ENCODE measurements at regions not wholly inside any gene's neighbourhood (a gene's known extent, or its start where the extent isn't known, plus 50 kb on each side); places are given as distances from the start of the nearest gene placed in this dataset.

GRCh38 chr4:157775971-157776370 is 396.9 kb downstream of the GASK1B start:
- Mint-ChIP-seq H3K27me3 (no peaks in the 10 kb centered on the region), H3K4me1 (no peaks in the 10 kb centered on the region), H3K9me3 (no peaks in the 10 kb centered on the region), H3K27ac (no peak overlapping the region), H3K36me3 (ENCODE audit: low read depth) (no peaks in the 10 kb centered on the region), H3K4me3 (no peak overlapping the region)
- no peak for DNase-seq
- intact Hi-C loops (cut with micrococcal nuclease): no loop called here

- DNase-seq: no peak
- Mint-ChIP-seq H3K4me3 (no peak overlapping the region), H3K27ac (no peak overlapping the region), H3K36me3 (ENCODE audit: low read depth) (no peaks in the 10 kb centered on the region), H3K9me3 (no peaks in the 10 kb centered on the region), H3K4me1 (no peaks in the 10 kb centered on the region), H3K27me3 (no peaks in the 10 kb centered on the region)
- intact Hi-C loops (cut with micrococcal nuclease): no loop called here
Observed at GRCh38 chr4:157772907-157773306, 399.9 kb downstream of the GASK1B start.

GRCh38 chr4:157768419-157768818 is 404.4 kb downstream of the GASK1B start:
- no peak overlapping the region for H3K4me3 Mint-ChIP-seq
- H3K27me3 Mint-ChIP-seq: no peaks in the 10 kb centered on the region
- no peak overlapping the region for H3K27ac Mint-ChIP-seq
- no peaks in the 10 kb centered on the region for H3K4me1 Mint-ChIP-seq
- no peak for DNase-seq
- no peaks in the 10 kb centered on the region for H3K9me3 Mint-ChIP-seq
- H3K36me3 Mint-ChIP-seq (ENCODE audit: low read depth): no peaks in the 10 kb centered on the region
- intact Hi-C loops (cut with micrococcal nuclease): no loop called here

GRCh38 chr4:157763490-157763889 is 409.3 kb downstream of the GASK1B start:
- no peak overlapping the region for H3K4me3 Mint-ChIP-seq
- H3K4me1 Mint-ChIP-seq: no peaks in the 10 kb centered on the region
- H3K27ac Mint-ChIP-seq: no peak overlapping the region
- intact Hi-C loops (cut with micrococcal nuclease): no loop called here
- no peaks in the 10 kb centered on the region for H3K9me3 Mint-ChIP-seq
- no peak for DNase-seq
- H3K27me3 Mint-ChIP-seq: no peaks in the 10 kb centered on the region
- H3K36me3 Mint-ChIP-seq (ENCODE audit: low read depth): no peaks in the 10 kb centered on the region

GRCh38 chr4:157754410-157754809 is 418.4 kb downstream of the GASK1B start:
- H3K4me3 Mint-ChIP-seq: no peak overlapping the region
- no peak overlapping the region for H3K27ac Mint-ChIP-seq
- H3K4me1 Mint-ChIP-seq: no peaks in the 10 kb centered on the region
- no peaks in the 10 kb centered on the region for H3K36me3 Mint-ChIP-seq (ENCODE audit: low read depth)
- no peak for DNase-seq
- no peaks in the 10 kb centered on the region for H3K27me3 Mint-ChIP-seq
- intact Hi-C loops (cut with micrococcal nuclease): no loop called here
- H3K9me3 Mint-ChIP-seq: no peaks in the 10 kb centered on the region

GRCh38 chr4:157751631-157752030 is 421.2 kb downstream of the GASK1B start:
- Mint-ChIP-seq H3K27me3 (no peaks in the 10 kb centered on the region), H3K4me1 (no peaks in the 10 kb centered on the region), H3K9me3 (no peaks in the 10 kb centered on the region), H3K4me3 (no peak overlapping the region), H3K27ac (no peak overlapping the region), H3K36me3 (ENCODE audit: low read depth) (no peaks in the 10 kb centered on the region)
- DNase-seq: no peak
- intact Hi-C loops (cut with micrococcal nuclease): no loop called here

GRCh38 chr4:157741642-157742041 is 431.2 kb downstream of the GASK1B start:
- intact Hi-C loops (cut with micrococcal nuclease): no loop called here
- H3K27me3 Mint-ChIP-seq: no peaks in the 10 kb centered on the region
- no peaks in the 10 kb centered on the region for H3K4me1 Mint-ChIP-seq
- H3K36me3 Mint-ChIP-seq (ENCODE audit: low read depth): no peaks in the 10 kb centered on the region
- no peak overlapping the region for H3K4me3 Mint-ChIP-seq
- H3K27ac Mint-ChIP-seq: no peak overlapping the region
- no peak for DNase-seq
- no peaks in the 10 kb centered on the region for H3K9me3 Mint-ChIP-seq

GRCh38 chr4:157739242-157739641 is 433.6 kb downstream of the GASK1B start:
- H3K36me3 Mint-ChIP-seq (ENCODE audit: low read depth): no peaks in the 10 kb centered on the region
- H3K27me3 Mint-ChIP-seq: no peaks in the 10 kb centered on the region
- no peak overlapping the region for H3K27ac Mint-ChIP-seq
- no peak overlapping the region for H3K4me3 Mint-ChIP-seq
- H3K9me3 Mint-ChIP-seq: no peaks in the 10 kb centered on the region
- no peak for DNase-seq
- intact Hi-C loops (cut with micrococcal nuclease): no loop called here
- H3K4me1 Mint-ChIP-seq: no peaks in the 10 kb centered on the region

- H3K36me3 Mint-ChIP-seq (ENCODE audit: low read depth): no peaks in the 10 kb centered on the region
- no peaks in the 10 kb centered on the region for H3K27me3 Mint-ChIP-seq
- H3K4me3 Mint-ChIP-seq: no peak overlapping the region
- no peaks in the 10 kb centered on the region for H3K4me1 Mint-ChIP-seq
- no peak for DNase-seq
- intact Hi-C loops (cut with micrococcal nuclease): no loop called here
- no peak overlapping the region for H3K27ac Mint-ChIP-seq
- H3K9me3 Mint-ChIP-seq: no peaks in the 10 kb centered on the region
Observed at GRCh38 chr4:157728215-157728614, 444.6 kb downstream of the GASK1B start.

GRCh38 chr4:157727163-157727562 is 445.7 kb downstream of the GASK1B start:
- no peaks in the 10 kb centered on the region for H3K27me3 Mint-ChIP-seq
- H3K4me1 Mint-ChIP-seq: no peaks in the 10 kb centered on the region
- H3K9me3 Mint-ChIP-seq: no peaks in the 10 kb centered on the region
- intact Hi-C loops (cut with micrococcal nuclease): no loop called here
- H3K4me3 Mint-ChIP-seq: no peak overlapping the region
- DNase-seq: no peak
- no peaks in the 10 kb centered on the region for H3K36me3 Mint-ChIP-seq (ENCODE audit: low read depth)
- no peak overlapping the region for H3K27ac Mint-ChIP-seq

- H3K36me3 Mint-ChIP-seq (ENCODE audit: low read depth): no peaks in the 10 kb centered on the region
- no peaks in the 10 kb centered on the region for H3K4me1 Mint-ChIP-seq
- intact Hi-C loops (cut with micrococcal nuclease): no loop called here
- no peaks in the 10 kb centered on the region for H3K27me3 Mint-ChIP-seq
- DNase-seq: no peak
- H3K9me3 Mint-ChIP-seq: no peaks in the 10 kb centered on the region
- H3K27ac Mint-ChIP-seq: no peak overlapping the region
- no peak overlapping the region for H3K4me3 Mint-ChIP-seq
Observed at GRCh38 chr4:157722146-157722545, 450.7 kb downstream of the GASK1B start.

- H3K27ac Mint-ChIP-seq: no peak overlapping the region
- DNase-seq: no peak
- H3K9me3 Mint-ChIP-seq: no peaks in the 10 kb centered on the region
- no peaks in the 10 kb centered on the region for H3K36me3 Mint-ChIP-seq (ENCODE audit: low read depth)
- H3K4me1 Mint-ChIP-seq: no peaks in the 10 kb centered on the region
- H3K27me3 Mint-ChIP-seq: no peaks in the 10 kb centered on the region
- intact Hi-C loops (cut with micrococcal nuclease): no loop called here
- no peak overlapping the region for H3K4me3 Mint-ChIP-seq
Observed at GRCh38 chr4:157713342-157713741, 459.5 kb downstream of the GASK1B start.

GRCh38 chr4:157706155-157706554 is 466.7 kb downstream of the GASK1B start:
- intact Hi-C loops (cut with micrococcal nuclease): no loop called here
- Mint-ChIP-seq H3K36me3 (ENCODE audit: low read depth) (no peaks in the 10 kb centered on the region), H3K4me3 (no peak overlapping the region), H3K9me3 (no peaks in the 10 kb centered on the region), H3K27me3 (no peaks in the 10 kb centered on the region), H3K27ac (no peak overlapping the region), H3K4me1 (no peaks in the 10 kb centered on the region)
- no peak for DNase-seq

- DNase-seq: no peak
- intact Hi-C loops (cut with micrococcal nuclease): no loop called here
- Mint-ChIP-seq H3K36me3 (ENCODE audit: low read depth) (no peaks in the 10 kb centered on the region), H3K4me3 (no peak overlapping the region), H3K27ac (no peak overlapping the region), H3K9me3 (no peaks in the 10 kb centered on the region), H3K27me3 (no peaks in the 10 kb centered on the region), H3K4me1 (no peaks in the 10 kb centered on the region)
Observed at GRCh38 chr4:157702831-157703230, 470.0 kb downstream of the GASK1B start.

GRCh38 chr4:157701695-157701994 is 471.2 kb downstream of the GASK1B start:
- no peaks in the 10 kb centered on the region for H3K27me3 Mint-ChIP-seq
- no peaks in the 10 kb centered on the region for H3K36me3 Mint-ChIP-seq (ENCODE audit: low read depth)
- H3K4me3 Mint-ChIP-seq: no peak overlapping the region
- intact Hi-C loops (cut with micrococcal nuclease): no loop called here
- no peaks in the 10 kb centered on the region for H3K4me1 Mint-ChIP-seq
- no peak for DNase-seq
- no peak overlapping the region for H3K27ac Mint-ChIP-seq
- H3K9me3 Mint-ChIP-seq: no peaks in the 10 kb centered on the region

All from activated CD4-positive, alpha-beta T cell treated with anti-CD3 and anti-CD28 coated beads, Interleukin-2, amount 10 ng/mL, durations not matched to agents 24 days and 14 days (primary cell).